GM23338 (cell line): ENCODE measurements at regions not wholly inside any gene's neighbourhood (a gene's known extent, or its start where the extent isn't known, plus 50 kb on each side); places are given as distances from the start of the nearest gene placed in this dataset.

Source experiments
- TF ChIP-seq, protein P1 (sequence below): IDR thresholded peaks from one replicate; pipeline ENCODE4 v1.6.1; 2018; ENCODE audit warnings: antibody characterized with exemption; ENCODE audit not compliant: unreplicated experiment
- TF ChIP-seq, protein P2 (sequence below), 2 experiments: fragments of 200-600 bp in 1 of 2; sonication (generic) in 1 of 2; conservative IDR thresholded peaks; 2 replicates each; pipeline versions ENCODE4 v1.5.1 to v1.6.1; 2016 to 2017; ENCODE audit warnings: antibody characterized with exemption in 2 of 2, low read depth in 2 of 2, mild to moderate bottlenecking in 2 of 2, moderate library complexity in 1 of 2

DNA sequence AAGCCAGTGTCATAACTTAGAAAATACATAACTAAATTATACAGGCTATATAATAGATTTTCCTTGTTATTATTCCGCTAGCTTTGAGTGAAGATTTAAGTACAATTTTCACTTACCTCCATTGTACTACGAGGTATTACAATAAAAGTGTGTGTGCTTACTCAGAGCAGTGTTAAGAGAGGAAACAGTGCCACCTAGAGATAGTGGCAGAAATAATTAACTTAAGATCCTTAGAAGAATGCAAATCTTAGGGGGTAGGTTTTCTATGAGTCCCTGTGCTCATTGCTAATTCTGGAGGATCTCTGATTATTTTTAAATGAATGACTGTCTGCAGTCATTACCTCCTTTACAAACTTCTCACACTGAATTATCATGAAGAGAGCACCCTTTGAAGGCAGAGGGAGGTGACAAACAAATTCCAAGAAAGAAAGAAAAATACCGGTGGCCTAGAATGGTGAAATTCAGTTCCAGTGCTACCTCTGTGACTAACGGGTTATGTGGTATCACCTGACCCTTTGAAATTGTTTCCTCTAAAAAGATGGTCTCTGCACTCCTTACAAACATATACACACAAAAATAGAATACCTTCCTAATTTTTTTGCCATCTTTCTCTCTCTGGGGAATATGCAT lies 379.8 kb downstream of the TRIM36 start:
- TF ChIP-seq, protein P1, sequence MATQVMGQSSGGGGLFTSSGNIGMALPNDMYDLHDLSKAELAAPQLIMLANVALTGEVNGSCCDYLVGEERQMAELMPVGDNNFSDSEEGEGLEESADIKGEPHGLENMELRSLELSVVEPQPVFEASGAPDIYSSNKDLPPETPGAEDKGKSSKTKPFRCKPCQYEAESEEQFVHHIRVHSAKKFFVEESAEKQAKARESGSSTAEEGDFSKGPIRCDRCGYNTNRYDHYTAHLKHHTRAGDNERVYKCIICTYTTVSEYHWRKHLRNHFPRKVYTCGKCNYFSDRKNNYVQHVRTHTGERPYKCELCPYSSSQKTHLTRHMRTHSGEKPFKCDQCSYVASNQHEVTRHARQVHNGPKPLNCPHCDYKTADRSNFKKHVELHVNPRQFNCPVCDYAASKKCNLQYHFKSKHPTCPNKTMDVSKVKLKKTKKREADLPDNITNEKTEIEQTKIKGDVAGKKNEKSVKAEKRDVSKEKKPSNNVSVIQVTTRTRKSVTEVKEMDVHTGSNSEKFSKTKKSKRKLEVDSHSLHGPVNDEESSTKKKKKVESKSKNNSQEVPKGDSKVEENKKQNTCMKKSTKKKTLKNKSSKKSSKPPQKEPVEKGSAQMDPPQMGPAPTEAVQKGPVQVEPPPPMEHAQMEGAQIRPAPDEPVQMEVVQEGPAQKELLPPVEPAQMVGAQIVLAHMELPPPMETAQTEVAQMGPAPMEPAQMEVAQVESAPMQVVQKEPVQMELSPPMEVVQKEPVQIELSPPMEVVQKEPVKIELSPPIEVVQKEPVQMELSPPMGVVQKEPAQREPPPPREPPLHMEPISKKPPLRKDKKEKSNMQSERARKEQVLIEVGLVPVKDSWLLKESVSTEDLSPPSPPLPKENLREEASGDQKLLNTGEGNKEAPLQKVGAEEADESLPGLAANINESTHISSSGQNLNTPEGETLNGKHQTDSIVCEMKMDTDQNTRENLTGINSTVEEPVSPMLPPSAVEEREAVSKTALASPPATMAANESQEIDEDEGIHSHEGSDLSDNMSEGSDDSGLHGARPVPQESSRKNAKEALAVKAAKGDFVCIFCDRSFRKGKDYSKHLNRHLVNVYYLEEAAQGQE, result no peak
- TF ChIP-seq, protein P2, sequence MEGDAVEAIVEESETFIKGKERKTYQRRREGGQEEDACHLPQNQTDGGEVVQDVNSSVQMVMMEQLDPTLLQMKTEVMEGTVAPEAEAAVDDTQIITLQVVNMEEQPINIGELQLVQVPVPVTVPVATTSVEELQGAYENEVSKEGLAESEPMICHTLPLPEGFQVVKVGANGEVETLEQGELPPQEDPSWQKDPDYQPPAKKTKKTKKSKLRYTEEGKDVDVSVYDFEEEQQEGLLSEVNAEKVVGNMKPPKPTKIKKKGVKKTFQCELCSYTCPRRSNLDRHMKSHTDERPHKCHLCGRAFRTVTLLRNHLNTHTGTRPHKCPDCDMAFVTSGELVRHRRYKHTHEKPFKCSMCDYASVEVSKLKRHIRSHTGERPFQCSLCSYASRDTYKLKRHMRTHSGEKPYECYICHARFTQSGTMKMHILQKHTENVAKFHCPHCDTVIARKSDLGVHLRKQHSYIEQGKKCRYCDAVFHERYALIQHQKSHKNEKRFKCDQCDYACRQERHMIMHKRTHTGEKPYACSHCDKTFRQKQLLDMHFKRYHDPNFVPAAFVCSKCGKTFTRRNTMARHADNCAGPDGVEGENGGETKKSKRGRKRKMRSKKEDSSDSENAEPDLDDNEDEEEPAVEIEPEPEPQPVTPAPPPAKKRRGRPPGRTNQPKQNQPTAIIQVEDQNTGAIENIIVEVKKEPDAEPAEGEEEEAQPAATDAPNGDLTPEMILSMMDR (conservative IDR thresholded peaks at IDR 0.05; ENCODE audit: low read depth in 2 of 2), result peak; percentile 74 to 78
